ENCODE measurements at regions not wholly inside any gene's neighbourhood (a gene's known extent, or its start where the extent isn't known, plus 50 kb on each side); places are given as distances from the start of the nearest gene placed in this dataset.

DNA sequence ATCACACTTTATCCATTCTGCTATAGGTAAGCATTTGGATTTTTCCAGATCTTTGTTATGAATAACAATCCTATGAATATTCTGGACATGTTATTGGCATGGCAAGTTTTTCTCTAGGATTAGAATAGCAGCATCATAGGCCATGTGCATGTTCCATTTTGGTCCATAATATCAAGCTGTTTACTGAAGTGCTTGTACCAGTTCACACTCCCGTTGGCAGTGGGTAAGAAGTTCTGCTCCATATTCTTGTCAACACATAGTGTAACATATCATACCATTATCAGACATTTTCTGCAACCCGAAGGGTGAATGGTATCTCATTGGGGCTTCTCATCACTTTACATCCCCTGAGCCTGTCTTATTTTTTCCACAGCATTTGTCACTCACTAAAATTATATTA is 661.9 kb upstream of the SALL1 start:
- no peak for TF ChIP-seq EP300 (IDR thresholded peaks at IDR 0.05)
- TF ChIP-seq, protein P1, sequence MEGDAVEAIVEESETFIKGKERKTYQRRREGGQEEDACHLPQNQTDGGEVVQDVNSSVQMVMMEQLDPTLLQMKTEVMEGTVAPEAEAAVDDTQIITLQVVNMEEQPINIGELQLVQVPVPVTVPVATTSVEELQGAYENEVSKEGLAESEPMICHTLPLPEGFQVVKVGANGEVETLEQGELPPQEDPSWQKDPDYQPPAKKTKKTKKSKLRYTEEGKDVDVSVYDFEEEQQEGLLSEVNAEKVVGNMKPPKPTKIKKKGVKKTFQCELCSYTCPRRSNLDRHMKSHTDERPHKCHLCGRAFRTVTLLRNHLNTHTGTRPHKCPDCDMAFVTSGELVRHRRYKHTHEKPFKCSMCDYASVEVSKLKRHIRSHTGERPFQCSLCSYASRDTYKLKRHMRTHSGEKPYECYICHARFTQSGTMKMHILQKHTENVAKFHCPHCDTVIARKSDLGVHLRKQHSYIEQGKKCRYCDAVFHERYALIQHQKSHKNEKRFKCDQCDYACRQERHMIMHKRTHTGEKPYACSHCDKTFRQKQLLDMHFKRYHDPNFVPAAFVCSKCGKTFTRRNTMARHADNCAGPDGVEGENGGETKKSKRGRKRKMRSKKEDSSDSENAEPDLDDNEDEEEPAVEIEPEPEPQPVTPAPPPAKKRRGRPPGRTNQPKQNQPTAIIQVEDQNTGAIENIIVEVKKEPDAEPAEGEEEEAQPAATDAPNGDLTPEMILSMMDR (IDR thresholded peaks at IDR 0.05) = no peak
